ENCODE measurements at regions not wholly inside any gene's neighbourhood (a gene's known extent, or its start where the extent isn't known, plus 50 kb on each side); places are given as distances from the start of the nearest gene placed in this dataset.

GRCh38 chr2:198347946-198348345 is 543.6 kb downstream of the PLCL1 start:
- DNase-seq, result no peak
- 75 to 83% (median 81%) methylated on average over 4 of the region's 4 CpGs for WGBS, 5 donors
- H3K4me1 ChIP-seq, result no peaks in the 10 kb centered on the region
- H3K27me3 ChIP-seq, result no peaks in the 10 kb centered on the region
- intact Hi-C loops (cut with DNase I; ENCODE audit: low total_unique reads), result no loop called here
- TF ChIP-seq, protein P1, sequence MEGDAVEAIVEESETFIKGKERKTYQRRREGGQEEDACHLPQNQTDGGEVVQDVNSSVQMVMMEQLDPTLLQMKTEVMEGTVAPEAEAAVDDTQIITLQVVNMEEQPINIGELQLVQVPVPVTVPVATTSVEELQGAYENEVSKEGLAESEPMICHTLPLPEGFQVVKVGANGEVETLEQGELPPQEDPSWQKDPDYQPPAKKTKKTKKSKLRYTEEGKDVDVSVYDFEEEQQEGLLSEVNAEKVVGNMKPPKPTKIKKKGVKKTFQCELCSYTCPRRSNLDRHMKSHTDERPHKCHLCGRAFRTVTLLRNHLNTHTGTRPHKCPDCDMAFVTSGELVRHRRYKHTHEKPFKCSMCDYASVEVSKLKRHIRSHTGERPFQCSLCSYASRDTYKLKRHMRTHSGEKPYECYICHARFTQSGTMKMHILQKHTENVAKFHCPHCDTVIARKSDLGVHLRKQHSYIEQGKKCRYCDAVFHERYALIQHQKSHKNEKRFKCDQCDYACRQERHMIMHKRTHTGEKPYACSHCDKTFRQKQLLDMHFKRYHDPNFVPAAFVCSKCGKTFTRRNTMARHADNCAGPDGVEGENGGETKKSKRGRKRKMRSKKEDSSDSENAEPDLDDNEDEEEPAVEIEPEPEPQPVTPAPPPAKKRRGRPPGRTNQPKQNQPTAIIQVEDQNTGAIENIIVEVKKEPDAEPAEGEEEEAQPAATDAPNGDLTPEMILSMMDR (IDR thresholded peaks at IDR 0.05), result no peak
- TF ChIP-seq EP300 (IDR thresholded peaks at IDR 0.05) (no peak), POLR2A (IDR thresholded peaks at IDR 0.05) (no peak), POLR2AphosphoS5 (IDR thresholded peaks at IDR 0.05) (no peak)
- H3K27ac ChIP-seq, result no peak overlapping the region
- no peaks in the 10 kb centered on the region for H3K36me3 ChIP-seq
- H3K4me3 ChIP-seq, result no peak overlapping the region
- H3K9me3 ChIP-seq, result no peaks in the 10 kb centered on the region

- TF ChIP-seq POLR2AphosphoS5 (IDR thresholded peaks at IDR 0.05), result no peak
- Histone ChIP-seq H3K36me3 (no peaks in the 10 kb centered on the region), H3K9me3 (no peaks in the 10 kb centered on the region), H3K4me1 (no peaks in the 10 kb centered on the region), H3K27me3 (no peaks in the 10 kb centered on the region), H3K4me3 (no peak overlapping the region), H3K27ac (no peak overlapping the region)
- intact Hi-C loops (cut with DNase I; ENCODE audit: low total_unique reads), result no loop called here
- WGBS, 5 donors, result 34 to 49% (median 39%) methylated on average over 3 of the region's 3 CpGs
- no peak for DNase-seq
Observed at GRCh38 chr2:198347349-198347748, 543.0 kb downstream of the PLCL1 start.

DNA sequence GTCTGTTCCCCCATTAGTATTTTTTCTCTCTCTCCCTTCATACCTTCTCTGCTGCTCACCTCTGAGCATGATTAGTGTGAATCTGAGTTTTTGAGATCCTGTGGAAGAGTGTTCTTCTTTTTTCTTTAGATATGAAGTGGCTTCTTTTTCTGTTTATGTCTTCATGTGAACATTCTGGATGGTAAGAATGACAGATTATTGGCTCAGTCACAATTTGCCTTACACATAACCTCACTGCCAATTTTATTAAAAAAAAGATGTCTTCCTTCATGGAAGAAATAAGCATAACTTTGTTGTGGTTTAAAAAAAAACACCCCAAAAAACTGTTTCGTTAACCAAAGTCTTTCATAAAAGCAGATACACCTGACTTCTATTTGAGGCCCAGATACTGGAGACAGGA is 539.1 kb downstream of the PLCL1 start:
- Histone ChIP-seq H3K4me3 (no peak overlapping the region), H3K36me3 (no peaks in the 10 kb centered on the region), H3K4me1 (no peaks in the 10 kb centered on the region), H3K27ac (no peak overlapping the region), H3K27me3 (peaks cover 0 to 7% (median 0%) of the 10 kb centered on the region in 3 donors), H3K9me3 (no peaks in the 10 kb centered on the region)
- no peak for DNase-seq
- TF ChIP-seq EP300 (IDR thresholded peaks at IDR 0.05) (no peak), POLR2A (IDR thresholded peaks at IDR 0.05) (no peak), POLR2AphosphoS5 (IDR thresholded peaks at IDR 0.05) (no peak)
- TF ChIP-seq, protein P1 (IDR thresholded peaks at IDR 0.05), result no peak
- intact Hi-C loops (cut with DNase I; ENCODE audit: low total_unique reads), result no loop called here
- 63 to 82% (median 79%) methylated on average over 1 of the region's 1 CpG for WGBS, 5 donors

GRCh38 chr2:198340846-198341245 is 536.5 kb downstream of the PLCL1 start:
- no peak for DNase-seq
- Histone ChIP-seq H3K27ac (no peak overlapping the region), H3K9me3 (no peaks in the 10 kb centered on the region), H3K4me1 (no peaks in the 10 kb centered on the region), H3K27me3 (peaks cover 0 to 7% (median 0%) of the 10 kb centered on the region in 3 donors), H3K36me3 (no peaks in the 10 kb centered on the region), H3K4me3 (no peak overlapping the region)
- no peak for TF ChIP-seq POLR2A (IDR thresholded peaks at IDR 0.05)
- TF ChIP-seq, protein P1 (IDR thresholded peaks at IDR 0.05), result no peak
- TF ChIP-seq EP300 (IDR thresholded peaks at IDR 0.05), result no peak
- TF ChIP-seq POLR2AphosphoS5 (IDR thresholded peaks at IDR 0.05), result no peak
- WGBS, 5 donors, result 58 to 77% (median 62%) methylated on average over 2 of the region's 2 CpGs
- intact Hi-C loops (cut with DNase I; ENCODE audit: low total_unique reads), result no loop called here

- TF ChIP-seq, protein P1 (IDR thresholded peaks at IDR 0.05), result no peak
- no peak for TF ChIP-seq POLR2AphosphoS5 (IDR thresholded peaks at IDR 0.05)
- TF ChIP-seq POLR2A (IDR thresholded peaks at IDR 0.05), result no peak
- intact Hi-C loops (cut with DNase I; ENCODE audit: low total_unique reads), result no loop called here
- 81 to 93% (median 84%) methylated on average over 5 of the region's 5 CpGs for WGBS, 5 donors
Observed at GRCh38 chr2:198339116-198339515, 534.7 kb downstream of the PLCL1 start.

More at GRCh38 chr2:198339116-198339515, 534.7 kb downstream of the PLCL1 start:
- H3K4me3 ChIP-seq, result no peak overlapping the region
- H3K9me3 ChIP-seq, result no peaks in the 10 kb centered on the region
- no peaks in the 10 kb centered on the region for H3K4me1 ChIP-seq
- H3K27me3 ChIP-seq, result peaks cover 0 to 7% (median 0%) of the 10 kb centered on the region in 3 donors
- no peaks in the 10 kb centered on the region for H3K36me3 ChIP-seq
- DNase-seq, result no peak
- H3K27ac ChIP-seq, result no peak overlapping the region

Data from stomach (tissue), 8 donors.